Natural killer cell treated with Interleukin-12 subunit alpha and Interleukin-12 subunit beta and Interleukin-15 and Interleukin-18, amount 100 ng/mL, for 72 hours (primary cell): ENCODE measurements at regions not wholly inside any gene's neighbourhood (a gene's known extent, or its start where the extent isn't known, plus 50 kb on each side); places are given as distances from the start of the nearest gene placed in this dataset.

Experiments used
- ATAC-seq, 2 donors: fragments of 150-1000 bp; cut with Tn5 transposase in 1 of 2; sonication (Bioruptor Pico), chemical (Tn5 transposase) in 1 of 2; 2 replicates each; pipeline ENCODE4 v1.10.0; 2021
- DNase-seq: peaks from one replicate; pipeline ENCODE4 v3.0.0; 2022; ENCODE audit warnings: low spot score
- H3K27ac Mint-ChIP-seq, 2 donors: 1 replicate in 1 of 2; 2 replicates in 1 of 2; pipeline ENCODE4 v1.8.0; 2022; ENCODE audit warnings: mixed read lengths in 2 of 2, mild to moderate bottlenecking in 1 of 2, moderate library complexity in 1 of 2
- H3K27me3 Mint-ChIP-seq, 2 donors: 1 replicate in 1 of 2; 2 replicates in 1 of 2; pipeline ENCODE4 v1.8.0; 2022; ENCODE audit warnings: mixed read lengths in 2 of 2
- H3K36me3 Mint-ChIP-seq: one replicate; pipeline ENCODE4 v1.8.0; 2022; ENCODE audit warnings: mixed read lengths
- H3K4me1 Mint-ChIP-seq, 2 donors: 1 replicate in 1 of 2; 2 replicates in 1 of 2; pipeline ENCODE4 v1.8.0; 2022; ENCODE audit warnings: low read depth in 2 of 2, mixed read lengths in 2 of 2, mild to moderate bottlenecking in 1 of 2
- H3K4me3 Mint-ChIP-seq: one replicate; pipeline ENCODE4 v1.8.0; 2022; ENCODE audit warnings: mixed read lengths
- H3K9me3 Mint-ChIP-seq: 2 replicates; pipeline ENCODE4 v1.8.0; 2022; ENCODE audit warnings: mixed read lengths

- peak overlapping the region in 1 of 2 donors; percentile 92 for H3K27ac Mint-ChIP-seq
- DNase-seq (no peak), ATAC-seq (peak; percentile 57 to 94)
- H3K9me3 Mint-ChIP-seq = no peaks in the 10 kb centered on the region
- H3K27me3 Mint-ChIP-seq = peaks cover 6 to 19% of the 10 kb centered on the region in 2 donors
- no peaks in the 10 kb centered on the region for H3K36me3 Mint-ChIP-seq
- peak overlapping the region; percentile 23 for H3K4me3 Mint-ChIP-seq
- H3K4me1 Mint-ChIP-seq = peaks cover 3 to 5% of the 10 kb centered on the region in 2 donors
Measured at GRCh38 chr11:36763187-36763586, 165.2 kb upstream of the RAG2 start.

- ATAC-seq (no peak), DNase-seq (no peak)
- H3K27me3 Mint-ChIP-seq = peaks cover 16 to 39% of the 10 kb centered on the region in 2 donors
- no peaks in the 10 kb centered on the region for H3K36me3 Mint-ChIP-seq
- no peaks in the 10 kb centered on the region for H3K4me1 Mint-ChIP-seq
- no peaks in the 10 kb centered on the region for H3K9me3 Mint-ChIP-seq
- H3K4me3 Mint-ChIP-seq = no peak overlapping the region
- no peak overlapping the region for H3K27ac Mint-ChIP-seq
Measured at GRCh38 chr11:36757075-36757474, 159.0 kb upstream of the RAG2 start.

GRCh38 chr11:36753960-36754359, 155.9 kb upstream of the RAG2 start:
- peaks cover 18 to 36% of the 10 kb centered on the region in 2 donors for H3K27me3 Mint-ChIP-seq
- H3K36me3 Mint-ChIP-seq = no peaks in the 10 kb centered on the region
- DNase-seq (no peak), ATAC-seq (no peak)
- no peak overlapping the region for H3K27ac Mint-ChIP-seq
- no peak overlapping the region for H3K4me3 Mint-ChIP-seq
- H3K4me1 Mint-ChIP-seq = peaks cover 0 to 3% of the 10 kb centered on the region in 2 donors
- no peaks in the 10 kb centered on the region for H3K9me3 Mint-ChIP-seq

- no peak for ATAC-seq
Measured at GRCh38 chr11:36751996-36752395, 154.0 kb upstream of the RAG2 start.

GRCh38 chr11:36751335-36751781, 153.3 kb upstream of the RAG2 start:
- no peaks in the 10 kb centered on the region for H3K36me3 Mint-ChIP-seq
- H3K27me3 Mint-ChIP-seq = peaks cover 17 to 43% of the 10 kb centered on the region in 2 donors
- no peak overlapping the region for H3K27ac Mint-ChIP-seq
- no peaks in the 10 kb centered on the region for H3K9me3 Mint-ChIP-seq
- peaks cover 8% of the 10 kb centered on the region in 2 donors for H3K4me1 Mint-ChIP-seq
- ATAC-seq = no peak
- no peak overlapping the region for H3K4me3 Mint-ChIP-seq
- no peak for DNase-seq

More at GRCh38 chr11:36751996-36752395, 154.0 kb upstream of the RAG2 start:
- H3K36me3 Mint-ChIP-seq = no peaks in the 10 kb centered on the region
- peaks cover 17 to 42% of the 10 kb centered on the region in 2 donors for H3K27me3 Mint-ChIP-seq
- no peak overlapping the region for H3K27ac Mint-ChIP-seq
- H3K4me1 Mint-ChIP-seq = peaks cover 5 to 7% of the 10 kb centered on the region in 2 donors
- no peak for DNase-seq
- no peaks in the 10 kb centered on the region for H3K9me3 Mint-ChIP-seq
- no peak overlapping the region for H3K4me3 Mint-ChIP-seq

- H3K4me3 Mint-ChIP-seq = no peak overlapping the region
- H3K27ac Mint-ChIP-seq = no peak overlapping the region
- H3K36me3 Mint-ChIP-seq = no peaks in the 10 kb centered on the region
- no peaks in the 10 kb centered on the region for H3K9me3 Mint-ChIP-seq
- H3K27me3 Mint-ChIP-seq = peaks cover 17 to 36% of the 10 kb centered on the region in 2 donors
- ATAC-seq = no peak
- DNase-seq = no peak
- peaks cover 8% of the 10 kb centered on the region in 2 donors for H3K4me1 Mint-ChIP-seq
Measured at GRCh38 chr11:36750349-36750748, 152.3 kb upstream of the RAG2 start.

GRCh38 chr11:36748836-36749235, 150.8 kb upstream of the RAG2 start:
- peaks cover 8 to 14% of the 10 kb centered on the region in 2 donors for H3K4me1 Mint-ChIP-seq
- no peaks in the 10 kb centered on the region for H3K9me3 Mint-ChIP-seq
- ATAC-seq (no peak), DNase-seq (no peak)
- H3K27me3 Mint-ChIP-seq = peaks cover 20 to 37% of the 10 kb centered on the region in 2 donors
- H3K36me3 Mint-ChIP-seq = no peaks in the 10 kb centered on the region
- no peak overlapping the region for H3K4me3 Mint-ChIP-seq
- H3K27ac Mint-ChIP-seq = no peak overlapping the region

- DNase-seq (peak; percentile 84), ATAC-seq (peak; percentile 97 to 99)
- Mint-ChIP-seq H3K36me3 (no peaks in the 10 kb centered on the region), H3K4me1 (peaks cover 8 to 14% of the 10 kb centered on the region in 2 donors), H3K27me3 (peaks cover 20 to 37% of the 10 kb centered on the region in 2 donors), H3K9me3 (no peaks in the 10 kb centered on the region), H3K27ac (no peak overlapping the region), H3K4me3 (no peak overlapping the region)
Measured at GRCh38 chr11:36746886-36747710, 149.1 kb upstream of the RAG2 start.

GRCh38 chr11:36744375-36745168, 146.5 kb upstream of the RAG2 start:
- ATAC-seq (no peak), DNase-seq (peak; percentile 70)
- H3K9me3 Mint-ChIP-seq = no peaks in the 10 kb centered on the region
- H3K27me3 Mint-ChIP-seq = peaks cover 27 to 39% of the 10 kb centered on the region in 2 donors
- H3K36me3 Mint-ChIP-seq = no peaks in the 10 kb centered on the region
- peaks cover 8 to 10% of the 10 kb centered on the region in 2 donors for H3K4me1 Mint-ChIP-seq
- H3K4me3 Mint-ChIP-seq = no peak overlapping the region
- H3K27ac Mint-ChIP-seq = no peak overlapping the region

GRCh38 chr11:36743039-36743438, 145.0 kb upstream of the RAG2 start:
- Mint-ChIP-seq H3K4me3 (no peak overlapping the region), H3K4me1 (peaks cover 8 to 10% of the 10 kb centered on the region in 2 donors), H3K36me3 (no peaks in the 10 kb centered on the region), H3K27ac (no peak overlapping the region), H3K27me3 (peaks cover 25 to 36% of the 10 kb centered on the region in 2 donors), H3K9me3 (no peaks in the 10 kb centered on the region)
- no peak for ATAC-seq
- DNase-seq = no peak

GRCh38 chr11:36741515-36741914, 143.5 kb upstream of the RAG2 start:
- DNase-seq = no peak

GRCh38 chr11:36738292-36738861, 140.3 kb upstream of the RAG2 start:
- H3K36me3 Mint-ChIP-seq = no peaks in the 10 kb centered on the region

More at GRCh38 chr11:36741515-36741914, 143.5 kb upstream of the RAG2 start:
- ATAC-seq = no peak
- Mint-ChIP-seq H3K36me3 (no peaks in the 10 kb centered on the region), H3K4me1 (peaks cover 0 to 6% of the 10 kb centered on the region in 2 donors), H3K9me3 (no peaks in the 10 kb centered on the region), H3K27me3 (peaks cover 27 to 30% of the 10 kb centered on the region in 2 donors), H3K27ac (no peak overlapping the region), H3K4me3 (no peak overlapping the region)

GRCh38 chr11:36736103-36736502, 138.1 kb upstream of the RAG2 start:
- ATAC-seq (no peak), DNase-seq (no peak)
- peaks cover 37% of the 10 kb centered on the region in 2 donors for H3K27me3 Mint-ChIP-seq
- no peak overlapping the region for H3K4me3 Mint-ChIP-seq
- H3K9me3 Mint-ChIP-seq = no peaks in the 10 kb centered on the region
- H3K36me3 Mint-ChIP-seq = no peaks in the 10 kb centered on the region
- no peak overlapping the region for H3K27ac Mint-ChIP-seq
- H3K4me1 Mint-ChIP-seq = no peaks in the 10 kb centered on the region

More at GRCh38 chr11:36738292-36738861, 140.3 kb upstream of the RAG2 start:
- no peaks in the 10 kb centered on the region for H3K9me3 Mint-ChIP-seq
- H3K27ac Mint-ChIP-seq = no peak overlapping the region
- no peak overlapping the region for H3K4me3 Mint-ChIP-seq
- no peak for DNase-seq
- ATAC-seq = no peak
- H3K4me1 Mint-ChIP-seq = no peaks in the 10 kb centered on the region
- H3K27me3 Mint-ChIP-seq = peaks cover 26 to 30% of the 10 kb centered on the region in 2 donors
